ENCODE measurements at regions not wholly inside any gene's neighbourhood (a gene's known extent, or its start where the extent isn't known, plus 50 kb on each side); places are given as distances from the start of the nearest gene placed in this dataset.
A peak's percentile ranks its signal among the peaks of the same experiment; 100 is the strongest.

DNA sequence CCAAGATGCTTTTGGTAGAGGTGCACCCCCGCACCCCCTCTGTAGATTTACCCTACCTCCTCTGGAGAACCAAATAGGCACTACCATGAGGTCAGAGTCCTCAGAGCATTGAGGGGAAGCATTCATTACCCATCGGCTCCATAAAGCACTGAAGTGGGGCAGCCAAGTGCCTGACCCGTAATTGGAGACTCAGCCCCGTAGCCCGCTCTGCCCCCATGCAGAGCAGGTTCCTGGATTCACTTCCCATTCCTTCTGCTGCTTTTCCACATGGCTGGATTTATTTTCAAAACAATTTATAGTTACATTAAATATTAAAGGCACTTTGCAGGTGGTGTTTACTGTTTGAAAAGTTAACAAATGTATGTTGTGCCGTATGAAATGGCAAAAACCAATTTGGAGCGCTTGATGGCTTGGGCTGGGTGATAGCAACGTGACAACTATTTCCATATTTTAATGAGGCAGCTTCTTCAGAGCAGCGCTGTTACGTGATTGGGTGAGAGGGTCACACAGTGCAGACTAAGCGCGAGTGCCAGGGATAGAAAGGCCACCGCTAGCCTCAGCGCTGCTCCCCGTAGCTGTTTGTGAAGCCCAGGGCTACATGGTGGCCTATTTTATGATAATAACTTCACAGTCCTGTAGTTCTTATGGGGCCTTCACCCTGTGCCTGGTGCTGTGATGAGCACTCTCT is 373.8 kb upstream of the PROK2 start:
- no peak for DNase-seq (ENCODE audit: low spot score)

DNA sequence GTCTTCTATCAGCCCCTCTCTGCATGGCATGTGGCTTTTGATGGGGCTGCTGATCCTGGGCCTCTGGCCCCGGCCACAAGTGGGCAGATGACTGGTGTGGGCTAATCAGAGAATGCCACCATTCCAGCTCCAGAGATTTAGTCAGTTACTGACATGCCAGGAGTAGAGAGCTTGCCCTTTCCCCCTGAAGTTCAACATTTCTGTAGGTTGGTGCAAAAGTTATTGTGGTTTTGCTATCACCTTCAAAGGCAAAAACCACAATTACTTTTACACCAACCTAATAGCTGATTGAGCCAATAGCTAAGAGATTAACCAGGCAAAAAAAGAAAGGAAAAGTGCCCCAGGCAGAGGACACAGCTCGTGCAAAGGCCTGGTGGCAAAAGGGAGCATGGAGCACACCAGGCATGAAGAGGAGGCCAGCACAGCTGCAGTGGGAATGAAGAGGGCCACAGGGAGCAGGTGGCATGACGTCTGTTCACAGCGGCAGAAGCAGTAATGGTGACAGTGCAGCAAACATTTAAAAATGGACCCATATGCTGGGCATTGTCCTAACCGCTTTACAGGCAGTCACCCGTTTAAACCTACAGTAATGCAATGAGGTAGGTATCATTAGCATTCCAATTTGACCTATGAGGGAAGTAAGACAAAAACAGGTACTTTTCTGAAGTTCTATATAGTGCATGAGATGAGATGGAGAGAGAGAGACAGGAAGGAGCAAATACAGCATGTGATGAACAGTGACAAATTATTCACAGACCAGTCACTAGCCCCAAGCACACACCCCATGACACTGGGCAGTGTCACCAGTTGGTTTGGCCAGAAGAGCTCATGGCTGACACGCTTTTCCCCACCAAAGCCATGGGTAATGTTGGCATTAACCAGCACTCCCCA is 373.0 kb upstream of the PROK2 start:
- no peak for DNase-seq (ENCODE audit: low spot score)

DNA sequence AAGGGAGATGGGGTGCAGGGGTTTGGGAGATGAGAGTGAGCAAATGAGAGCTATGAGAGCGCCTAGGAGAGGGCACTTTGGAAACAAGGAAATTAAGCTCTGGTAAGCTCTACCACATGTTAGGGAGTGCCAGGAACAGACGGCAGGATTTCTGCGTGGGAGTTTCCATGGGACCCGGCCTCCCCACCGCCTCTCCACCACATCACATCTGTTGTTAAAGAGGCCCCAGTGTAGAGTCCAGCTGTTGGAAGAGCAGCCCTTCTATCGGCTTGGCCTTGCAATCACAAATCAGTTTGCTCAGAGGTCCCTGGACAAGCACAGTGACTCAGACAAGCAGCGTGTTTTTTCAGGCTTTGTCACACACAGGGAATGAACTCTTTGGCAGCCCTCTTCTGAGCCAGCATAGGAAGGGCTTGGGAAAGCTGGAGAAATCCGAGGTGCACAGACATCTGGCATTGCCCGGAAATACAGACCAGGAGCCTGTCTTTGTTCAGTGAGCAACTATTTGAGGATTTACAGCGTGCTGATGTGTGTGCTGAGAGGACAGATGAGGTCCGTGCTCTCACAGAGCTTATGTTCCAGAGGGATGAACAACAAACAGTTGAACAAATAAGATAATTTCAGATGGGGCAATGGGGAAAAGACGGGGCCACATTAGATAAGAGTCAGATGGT is 370.6 kb upstream of the PROK2 start:
- no peak for DNase-seq (ENCODE audit: low spot score)

GRCh38 chr3:72154391-72155335 is 369.7 kb upstream of the PROK2 start:
- no peak for DNase-seq (ENCODE audit: low spot score)

DNA sequence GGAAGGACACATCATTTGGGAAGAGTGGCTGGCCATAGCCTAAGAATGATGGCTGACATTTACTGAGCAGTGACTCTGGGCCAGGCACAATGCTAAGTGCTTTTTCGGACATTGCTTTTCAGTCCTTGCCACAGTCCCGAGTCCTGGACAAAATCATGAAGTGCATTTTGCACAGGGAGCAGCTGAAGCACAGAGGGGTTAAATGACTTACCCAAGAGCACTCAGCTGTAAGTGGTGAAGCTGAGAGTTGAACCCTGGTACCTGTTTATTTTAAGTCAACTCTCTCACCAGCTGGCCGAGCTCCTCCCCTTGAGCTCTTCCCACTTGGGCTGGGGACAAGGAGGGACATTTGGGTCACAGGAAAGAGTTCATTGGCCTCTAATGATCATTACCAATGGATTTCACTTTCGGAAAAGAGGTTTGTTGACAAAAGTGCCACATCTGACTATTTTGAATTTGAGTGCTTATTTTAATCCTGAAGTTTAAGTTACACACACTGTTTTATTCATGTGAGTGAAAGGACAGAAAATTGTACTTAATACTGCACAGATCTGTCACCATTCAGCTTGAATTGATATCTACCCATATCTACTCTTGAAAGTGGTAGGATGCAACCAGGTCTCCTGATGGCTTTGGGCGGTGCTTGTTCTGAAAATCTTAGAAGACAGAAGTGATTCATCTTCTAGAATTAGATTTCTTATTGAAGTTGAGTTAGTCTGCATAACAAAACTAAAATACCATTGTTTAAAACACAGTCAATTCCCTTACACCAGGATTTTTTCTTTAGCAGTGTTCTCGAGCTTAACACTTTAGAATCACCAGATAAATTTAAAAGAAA is 368.7 kb upstream of the PROK2 start:
- no peak for DNase-seq (ENCODE audit: low spot score)

DNA sequence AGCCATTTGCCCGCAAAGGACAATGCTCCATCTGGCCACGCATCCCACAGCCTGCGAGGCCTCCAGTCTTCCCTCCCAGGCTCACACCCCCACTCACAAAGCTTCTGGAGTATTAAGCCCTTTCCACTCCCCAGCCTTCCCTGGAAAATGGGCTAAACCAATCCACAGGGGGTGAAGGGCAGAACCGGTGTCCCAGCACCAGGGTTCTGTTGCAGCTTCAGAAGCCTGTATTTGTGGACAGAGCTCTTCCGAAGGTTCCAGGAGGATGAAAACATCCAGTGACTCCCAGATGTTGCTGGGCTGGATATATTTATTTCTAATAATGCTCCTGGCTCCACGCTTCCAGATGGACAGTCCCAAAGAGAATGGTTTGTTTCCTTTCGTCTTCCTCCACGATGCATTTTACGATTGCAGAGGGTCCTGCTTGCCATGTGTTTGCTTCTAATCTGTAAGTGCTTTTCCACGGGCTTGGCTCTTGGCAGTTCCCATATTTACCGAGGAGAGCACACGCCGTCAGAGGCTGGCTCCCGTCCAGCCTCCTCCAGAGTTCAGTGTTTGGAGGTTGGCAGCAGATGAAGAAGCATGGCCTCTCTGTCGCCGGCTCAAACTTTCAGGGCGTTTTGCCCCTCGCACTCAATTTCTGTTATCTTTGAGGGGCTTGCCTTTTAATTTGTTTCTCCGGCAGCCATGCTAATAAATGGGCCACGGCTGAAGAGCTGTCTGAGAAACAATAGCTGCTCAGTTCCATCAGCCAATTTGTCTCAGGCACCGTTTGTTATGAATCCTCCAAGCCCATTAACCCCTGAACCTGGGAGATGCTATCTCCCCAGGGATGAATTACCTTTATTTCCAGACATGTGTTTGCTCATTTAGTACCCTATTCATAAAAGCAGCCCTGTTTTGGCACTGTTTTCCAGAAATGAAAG is 367.9 kb upstream of the PROK2 start:
- DNase-seq (ENCODE audit: low spot score), result peak; percentile 76

GRCh38 chr3:72151465-72152238 is 366.7 kb upstream of the PROK2 start:
- DNase-seq (ENCODE audit: low spot score), result no peak

GRCh38 chr3:72150634-72151412 is 365.9 kb upstream of the PROK2 start:
- DNase-seq (ENCODE audit: low spot score), result no peak

GRCh38 chr3:72149645-72150300 is 364.8 kb upstream of the PROK2 start:
- no peak for DNase-seq (ENCODE audit: low spot score)

DNA sequence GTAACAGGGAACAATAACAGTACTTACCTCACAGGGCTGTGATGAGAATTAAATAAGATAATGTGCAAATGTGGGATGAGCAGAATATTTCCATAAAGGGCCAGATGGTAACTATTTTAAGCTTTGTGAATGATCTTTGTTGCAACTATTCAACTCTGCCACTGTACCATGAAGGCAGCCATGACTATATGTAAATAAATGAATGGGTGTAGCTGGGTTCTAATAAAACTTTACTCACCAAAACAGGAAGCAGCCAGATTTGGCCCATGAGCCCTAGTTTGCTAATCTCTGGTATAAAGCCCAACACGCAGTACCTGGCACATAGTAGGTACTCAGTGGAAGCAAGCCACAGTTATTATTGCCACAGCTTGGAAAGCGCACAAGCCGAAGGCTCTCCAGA is 362.7 kb upstream of the PROK2 start:
- DNase-seq (ENCODE audit: low spot score), result no peak

GRCh38 chr3:72145506-72146380 is 360.8 kb upstream of the PROK2 start:
- no peak for DNase-seq (ENCODE audit: low spot score)

DNA sequence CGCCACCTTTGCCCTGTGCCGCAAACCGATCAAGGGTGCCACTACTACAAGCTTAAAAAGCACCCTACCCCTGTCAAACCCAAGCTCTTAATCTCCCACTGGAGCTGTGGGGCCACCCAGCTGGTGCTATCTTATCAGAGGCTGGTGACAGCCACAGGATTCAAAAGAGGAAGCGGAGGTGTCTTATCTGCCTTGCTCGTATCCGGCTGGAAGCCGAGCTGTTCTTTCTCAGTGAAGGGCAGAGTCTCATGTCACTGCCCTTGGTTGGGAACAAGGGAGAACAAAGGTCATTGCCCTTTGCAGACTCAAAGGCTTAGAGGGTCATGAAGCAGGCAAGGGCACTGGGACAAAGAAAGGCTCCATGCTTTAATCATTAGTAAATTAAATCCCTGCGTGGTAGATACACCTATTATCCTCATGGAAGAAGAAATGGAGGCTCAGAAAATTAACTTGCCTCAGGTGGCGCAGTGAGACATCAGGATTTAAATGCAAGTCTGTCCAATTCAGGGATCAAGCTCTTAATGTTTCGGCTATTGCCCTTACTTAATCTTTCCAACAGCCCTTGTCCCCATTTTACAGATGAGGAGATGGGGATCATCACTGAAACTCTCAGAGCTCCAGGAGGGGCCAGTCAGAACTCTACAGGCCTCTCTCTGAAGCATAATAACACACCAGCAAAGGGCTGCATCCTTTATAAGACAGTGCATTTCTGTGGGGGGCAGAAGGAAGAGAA is 360.0 kb upstream of the PROK2 start:
- no peak for DNase-seq (ENCODE audit: low spot score)

GRCh38 chr3:72143966-72144717 is 359.2 kb upstream of the PROK2 start:
- no peak for DNase-seq (ENCODE audit: low spot score)

- DNase-seq (ENCODE audit: low spot score), result no peak
Measured at GRCh38 chr3:72143322-72143721, 358.4 kb upstream of the PROK2 start.

- no peak for DNase-seq (ENCODE audit: low spot score)
Measured at GRCh38 chr3:72142028-72142427, 357.1 kb upstream of the PROK2 start.

Data from cerebellar cortex (tissue), 1 donor.